GM18517 (cell line): ENCODE measurements at regions not wholly inside any gene's neighbourhood (a gene's known extent, or its start where the extent isn't known, plus 50 kb on each side); places are given as distances from the start of the nearest gene placed in this dataset.

Source experiments
- ATAC-seq: cut with Tn5 transposase; IDR thresholded peaks from one replicate; pipeline ENCODE4 v1.9.1; 2021; ENCODE audit warnings: mild to moderate bottlenecking, moderate library complexity; ENCODE audit not compliant: unreplicated experiment

- no peak for ATAC-seq
Measured at GRCh38 chr17:79457376-79457775, 153.5 kb downstream of the RBFOX3 start.

GRCh38 chr17:79455636-79456035 is 155.2 kb downstream of the RBFOX3 start:
- ATAC-seq, result no peak

GRCh38 chr17:79454826-79455225 is 156.0 kb downstream of the RBFOX3 start:
- ATAC-seq, result no peak

- no peak for ATAC-seq
Measured at GRCh38 chr17:79453481-79453880, 157.4 kb downstream of the RBFOX3 start.

- ATAC-seq, result no peak
Measured at GRCh38 chr17:79452706-79453105, 158.1 kb downstream of the RBFOX3 start.

- no peak for ATAC-seq
Measured at GRCh38 chr17:79451167-79451566, 159.7 kb downstream of the RBFOX3 start.

GRCh38 chr17:79446399-79447009 is 164.3 kb downstream of the RBFOX3 start:
- no peak for ATAC-seq

- ATAC-seq, result no peak
Measured at GRCh38 chr17:79444198-79444597, 166.7 kb downstream of the RBFOX3 start.

GRCh38 chr17:79443026-79443425 is 167.8 kb downstream of the RBFOX3 start:
- no peak for ATAC-seq

GRCh38 chr17:79441356-79442160 is 169.3 kb downstream of the RBFOX3 start:
- no peak for ATAC-seq

- no peak for ATAC-seq
Measured at GRCh38 chr17:79440251-79440650, 170.6 kb downstream of the RBFOX3 start.

GRCh38 chr17:79439493-79439892 is 171.4 kb downstream of the RBFOX3 start:
- no peak for ATAC-seq

- ATAC-seq, result no peak
Measured at GRCh38 chr17:79438546-79439334, 172.1 kb downstream of the RBFOX3 start.

GRCh38 chr17:79438058-79438457 is 172.8 kb downstream of the RBFOX3 start:
- ATAC-seq, result no peak

- no peak for ATAC-seq
Measured at GRCh38 chr17:79437081-79437480, 173.8 kb downstream of the RBFOX3 start.

GRCh38 chr17:79435962-79436361 is 174.9 kb downstream of the RBFOX3 start:
- ATAC-seq, result no peak

- no peak for ATAC-seq
Measured at GRCh38 chr17:79435296-79435695, 175.6 kb downstream of the RBFOX3 start.

GRCh38 chr17:79434215-79434614 is 176.6 kb downstream of the RBFOX3 start:
- ATAC-seq, result no peak

GRCh38 chr17:79433379-79433778 is 177.5 kb downstream of the RBFOX3 start:
- ATAC-seq, result no peak

- ATAC-seq, result no peak
Measured at GRCh38 chr17:79431175-79431574, 179.7 kb downstream of the RBFOX3 start.

- no peak for ATAC-seq
Measured at GRCh38 chr17:79429864-79430494, 180.9 kb downstream of the RBFOX3 start.
